CD4-positive, alpha-beta T cell treated with Interferon gamma for 1 hour (primary cell): ENCODE measurements at regions not wholly inside any gene's neighbourhood (a gene's known extent, or its start where the extent isn't known, plus 50 kb on each side); places are given as distances from the start of the nearest gene placed in this dataset.

Experiments
- DNase-seq: peaks from one replicate; pipeline ENCODE4 v3.0.0-alpha.2; 2020

DNA sequence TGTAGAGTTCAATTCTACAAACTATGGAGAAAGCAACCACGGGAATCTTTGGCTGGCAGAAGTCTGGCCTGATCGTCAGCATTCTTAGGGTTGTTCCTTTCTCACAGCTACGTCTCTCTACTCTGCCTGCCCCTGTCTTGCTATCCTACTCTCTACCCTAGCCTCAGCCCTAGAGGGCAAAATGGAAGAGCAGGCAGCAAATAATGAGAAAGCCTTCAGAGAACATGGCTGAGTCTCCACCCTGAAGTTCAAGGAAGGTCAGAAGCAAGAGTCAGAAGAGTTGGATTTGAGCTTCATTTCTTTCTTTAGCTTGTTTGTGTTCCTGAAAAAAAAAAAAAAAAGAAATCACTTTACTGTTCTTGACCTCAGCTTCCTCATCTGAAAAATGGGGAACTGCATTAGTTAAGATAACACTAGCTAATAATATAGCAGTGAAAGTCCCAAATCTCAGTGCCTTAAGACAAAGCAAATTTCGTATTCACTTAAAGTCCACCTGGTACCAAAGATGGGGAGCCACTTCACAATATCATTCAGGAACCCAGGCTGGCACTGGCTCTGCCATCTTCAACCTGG lies 50.2 kb upstream of the CCND2 start:
- DNase-seq, result no peak

DNA sequence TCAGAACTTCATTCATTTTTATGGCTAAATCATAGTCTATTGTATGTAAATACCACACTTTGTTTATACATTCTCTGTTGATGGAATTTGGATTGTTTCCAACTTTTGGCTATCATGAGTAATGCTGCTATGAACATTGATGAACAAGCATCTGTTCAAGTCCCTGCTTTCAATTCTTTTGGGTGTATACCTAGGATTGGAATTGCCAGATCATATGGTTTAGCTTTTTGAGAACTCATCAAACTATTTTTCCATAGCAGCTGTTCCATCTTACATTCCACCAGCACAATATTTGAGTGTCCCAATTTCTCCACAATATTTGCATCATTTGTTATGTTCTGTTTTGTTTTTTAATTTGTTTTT lies 52.3 kb upstream of the CCND2 start:
- no peak for DNase-seq

DNA sequence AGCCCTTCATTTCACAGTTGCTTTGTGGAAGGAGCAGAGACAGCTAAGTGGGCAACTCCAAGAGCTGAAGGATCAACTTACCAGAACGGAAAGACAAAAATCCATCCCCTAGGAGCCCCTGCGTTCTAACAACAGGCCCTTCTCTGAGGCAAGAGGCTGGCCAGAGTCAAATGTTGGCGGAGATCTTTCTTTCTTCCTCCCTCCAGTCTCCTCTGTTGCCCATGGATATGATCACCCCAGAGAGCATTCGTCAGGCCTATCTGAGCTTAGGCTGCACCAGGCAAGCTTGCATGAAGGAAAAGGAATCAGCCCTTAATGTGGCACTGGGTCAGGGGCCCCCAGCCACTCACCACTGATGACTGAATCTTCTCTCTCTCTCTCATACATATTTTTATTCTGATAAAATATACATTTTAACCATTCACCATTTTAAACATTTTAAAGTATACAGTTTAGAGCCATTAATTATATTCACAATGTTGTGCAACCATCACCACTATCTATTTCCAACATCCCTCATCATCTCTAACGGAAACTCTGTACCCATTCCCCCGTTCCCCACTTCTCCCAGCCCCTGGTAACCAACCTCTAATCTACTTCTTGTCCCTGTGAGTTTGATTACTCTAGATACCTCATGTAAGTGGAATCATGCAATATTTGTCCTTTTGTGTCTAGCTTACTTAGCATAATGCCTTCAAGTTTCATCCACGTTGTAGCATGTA lies 52.9 kb upstream of the CCND2 start:
- DNase-seq, result no peak

- DNase-seq, result no peak
Observed at GRCh38 chr12:4217091-4217490, 56.5 kb upstream of the CCND2 start.

DNA sequence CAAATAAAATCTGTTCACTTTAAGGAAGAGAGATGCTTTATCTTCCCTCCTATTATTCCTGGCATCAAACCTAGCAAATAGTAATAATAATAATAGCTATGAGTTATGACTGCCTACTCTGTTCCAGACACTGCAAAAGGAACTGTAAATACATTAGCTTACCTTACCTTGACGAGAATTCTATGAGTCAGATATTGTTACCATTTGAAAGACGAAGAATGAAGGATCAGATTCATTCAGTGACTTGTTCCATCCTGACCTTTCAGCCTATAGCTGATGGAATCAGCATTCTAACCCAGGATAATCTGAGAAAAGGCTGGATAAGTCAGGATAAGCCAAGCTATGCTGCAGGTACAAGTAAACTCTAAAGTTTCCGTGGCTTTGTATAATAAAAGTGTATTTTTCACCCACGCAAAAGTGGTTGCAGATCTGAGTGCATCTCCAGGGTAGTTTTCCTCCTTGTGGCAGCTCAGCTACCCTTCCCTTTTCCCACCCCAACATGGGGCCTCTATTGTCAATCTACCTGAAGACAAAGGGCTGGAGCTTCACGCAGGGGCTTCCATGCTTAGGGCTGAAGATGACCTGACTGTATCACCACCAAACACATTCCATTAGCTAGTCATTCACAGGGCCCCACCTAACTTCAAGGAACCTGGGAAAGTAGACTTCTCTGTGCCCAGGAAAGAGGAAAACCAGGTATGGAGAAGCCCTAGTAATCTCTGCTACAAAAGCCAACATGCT lies 57.2 kb upstream of the CCND2 start:
- DNase-seq, result no peak

- peak; percentile 79 for DNase-seq
Observed at GRCh38 chr12:4215229-4216186, 58.1 kb upstream of the CCND2 start.

DNA sequence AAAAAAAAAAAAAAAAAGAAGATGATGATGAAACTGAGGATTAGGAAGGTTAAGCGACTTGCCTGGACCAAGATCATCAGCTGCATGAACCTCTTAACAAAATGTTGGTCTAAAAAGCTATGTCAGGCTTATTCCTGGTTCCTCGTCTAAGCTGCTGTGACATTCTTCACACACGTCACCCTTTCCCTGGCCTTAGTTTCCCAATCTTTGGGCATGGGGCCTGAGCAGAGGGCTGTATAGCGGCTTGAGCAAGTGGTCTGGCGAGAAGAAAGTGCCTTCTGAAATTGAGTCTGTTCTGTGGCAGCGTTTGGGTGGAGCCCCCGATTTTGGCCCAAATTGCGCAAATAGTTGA lies 58.7 kb upstream of the CCND2 start:
- peak; percentile 2 for DNase-seq

DNA sequence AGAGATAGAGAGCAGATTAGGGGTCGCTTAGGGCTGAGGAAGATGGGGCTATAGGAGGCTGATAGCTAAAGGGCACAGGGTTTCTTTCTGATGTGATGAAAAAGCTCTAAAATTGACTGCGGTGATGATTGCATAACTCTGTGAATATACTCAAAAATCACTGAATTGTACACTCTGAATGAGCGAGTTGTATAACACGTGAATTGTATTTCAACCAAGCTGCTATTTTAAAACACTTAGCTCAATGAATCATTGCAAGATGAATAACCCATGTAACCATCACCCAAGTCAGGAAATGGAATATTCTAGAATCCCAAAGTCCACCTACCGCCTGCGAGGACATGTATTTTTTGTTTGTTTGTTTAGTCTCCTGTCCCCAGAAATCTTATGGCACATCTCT lies 60.1 kb upstream of the CCND2 start:
- no peak for DNase-seq

DNA sequence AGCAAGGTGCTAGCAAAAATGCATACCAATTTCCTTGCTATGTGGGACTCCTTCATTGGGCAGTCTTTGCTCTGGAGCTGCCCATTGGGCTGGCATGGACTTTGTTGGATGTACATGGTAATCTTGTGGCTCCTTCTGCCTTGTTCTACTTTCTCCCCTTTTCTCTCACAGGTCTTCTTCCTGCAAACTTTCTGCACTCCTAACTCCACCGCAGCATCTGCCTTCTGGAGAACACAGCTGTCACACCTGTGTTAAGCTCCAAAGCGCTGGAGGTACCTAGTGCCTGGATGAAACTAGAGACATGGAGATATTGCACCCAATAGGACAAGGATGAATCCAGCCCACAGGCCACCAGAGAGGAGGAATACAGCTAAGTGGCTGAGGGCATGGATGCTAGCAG lies 60.7 kb upstream of the CCND2 start:
- DNase-seq, result no peak

DNA sequence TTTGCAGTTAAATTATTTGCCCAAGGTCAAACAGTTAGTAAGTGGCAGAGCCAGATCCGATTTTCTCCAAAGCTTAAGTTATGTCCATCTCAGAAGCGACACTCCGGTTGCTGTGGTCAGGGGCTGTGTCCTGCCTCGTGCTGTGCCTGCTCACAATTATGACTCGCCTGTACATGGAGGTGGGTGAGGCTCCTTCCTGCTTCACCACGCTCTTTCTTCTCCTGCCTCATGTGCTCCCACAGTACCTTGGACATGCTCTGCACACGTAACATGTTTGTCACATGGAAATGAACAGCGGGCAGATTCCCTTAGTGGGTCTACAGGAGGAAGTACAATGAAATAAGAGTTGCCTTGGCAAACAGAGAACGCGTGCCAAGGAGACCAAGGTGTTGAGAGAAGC lies 62.2 kb upstream of the CCND2 start:
- DNase-seq, result no peak

- DNase-seq, result no peak
Observed at GRCh38 chr12:4210183-4210582, 63.4 kb upstream of the CCND2 start.

- DNase-seq, result no peak
Observed at GRCh38 chr12:4206470-4206869, 67.1 kb upstream of the CCND2 start.

- DNase-seq, result no peak
Observed at GRCh38 chr12:4203772-4204376, 69.7 kb upstream of the CCND2 start.

DNA sequence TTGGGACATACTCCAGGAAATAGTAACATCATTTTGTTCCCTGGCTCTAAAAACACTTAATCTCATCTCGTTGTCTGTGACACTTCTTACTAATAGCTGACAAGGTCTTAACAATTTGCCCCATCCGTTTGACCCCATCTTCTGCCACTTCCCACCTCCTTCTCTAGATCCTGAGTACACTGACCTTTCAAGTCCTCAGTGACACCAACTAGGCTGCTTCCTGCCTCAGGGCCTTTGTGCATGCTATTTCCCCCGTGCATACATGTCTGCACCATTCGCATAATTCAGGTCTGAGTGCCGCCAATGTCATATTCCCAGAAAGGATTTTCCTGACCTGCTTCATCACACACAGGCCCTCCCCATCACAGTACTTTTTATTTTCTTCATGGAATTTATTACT lies 70.6 kb upstream of the CCND2 start:
- no peak for DNase-seq

DNA sequence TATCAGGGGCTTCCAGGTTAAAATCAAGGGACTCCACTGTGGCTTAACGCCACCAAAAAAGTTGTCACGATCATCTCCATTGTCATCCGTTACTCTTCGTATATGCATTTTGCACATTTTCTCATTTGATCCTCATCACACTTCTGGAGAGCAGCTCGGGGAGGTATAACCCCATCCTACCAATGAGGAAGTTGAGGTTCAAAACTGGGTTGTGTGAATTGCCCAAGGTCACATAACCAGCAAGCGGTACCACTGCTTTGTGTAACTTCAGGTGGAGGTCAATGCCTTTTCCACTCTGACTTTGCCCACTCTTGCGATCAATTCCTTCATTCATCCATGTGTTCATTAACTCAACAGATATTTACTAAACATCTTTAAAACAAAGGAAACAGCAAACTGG lies 71.1 kb upstream of the CCND2 start:
- no peak for DNase-seq

DNA sequence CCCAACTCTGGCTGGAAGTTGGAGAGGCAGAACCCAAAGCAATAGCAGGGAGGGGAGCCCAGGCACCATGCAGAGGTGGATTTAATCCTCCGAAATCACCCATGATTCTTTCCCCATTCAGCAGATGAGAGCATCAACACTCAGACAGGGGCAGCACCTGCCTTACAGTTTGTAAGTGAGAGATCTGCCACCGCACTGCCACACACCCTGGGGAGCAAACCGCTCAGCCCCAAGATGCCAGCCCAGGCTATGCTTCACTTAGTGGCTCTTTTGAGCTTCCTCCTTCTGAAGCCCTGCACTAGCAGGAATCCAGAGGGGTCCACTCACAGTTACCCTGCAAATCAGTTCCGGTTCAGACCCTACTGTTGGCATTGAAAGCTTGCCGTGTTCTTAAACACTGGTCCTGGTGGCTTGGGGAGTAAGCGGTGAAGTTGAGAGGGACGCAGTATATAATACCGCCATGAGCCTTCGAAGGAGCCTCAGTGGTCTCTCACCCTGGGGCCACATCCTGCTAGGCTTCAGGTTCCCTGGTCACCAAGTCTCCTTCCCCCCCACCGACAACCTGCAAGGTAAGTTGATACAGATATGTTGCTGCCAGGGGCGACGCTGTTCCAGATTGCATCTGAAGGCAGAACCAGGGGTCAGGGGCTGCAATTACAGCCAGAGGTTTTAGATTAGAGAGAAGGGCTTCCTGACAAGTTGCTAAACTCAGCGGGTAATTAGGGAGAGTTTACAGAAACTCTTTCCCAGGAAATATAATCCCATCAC lies 72.0 kb upstream of the CCND2 start:
- peak; percentile 7 for DNase-seq

GRCh38 chr12:4197922-4198763 lies 75.4 kb upstream of the CCND2 start:
- no peak for DNase-seq

DNA sequence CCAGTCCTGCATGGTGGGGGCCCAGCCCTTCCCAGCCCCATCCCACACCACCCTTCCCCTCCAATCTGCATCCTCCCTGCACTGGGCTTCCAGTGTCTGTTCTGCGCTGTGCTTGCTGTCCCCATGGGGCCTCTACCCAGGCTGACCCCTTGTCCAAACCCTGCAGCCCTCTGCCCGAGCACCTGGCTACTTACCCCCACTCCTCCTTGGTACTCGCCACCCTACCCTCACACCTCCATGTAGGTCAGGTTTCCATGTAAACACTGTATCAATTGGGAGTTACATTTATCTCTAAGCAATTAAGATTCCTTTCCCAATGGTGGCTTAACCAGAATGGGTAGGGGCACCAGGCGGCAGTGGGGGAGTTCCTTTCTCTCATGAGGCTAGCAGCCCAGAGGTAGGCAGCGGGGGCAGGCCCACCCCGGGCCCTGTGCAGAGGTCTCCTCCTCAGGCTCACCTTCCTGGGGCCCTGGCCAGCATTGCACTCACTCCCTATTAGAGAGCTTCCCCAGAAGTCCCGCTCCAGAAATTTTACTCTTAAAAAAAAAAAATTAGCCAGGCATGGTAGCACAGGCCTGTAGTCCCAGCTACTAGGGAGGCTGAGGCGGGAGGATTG lies 76.6 kb upstream of the CCND2 start:
- no peak for DNase-seq

DNA sequence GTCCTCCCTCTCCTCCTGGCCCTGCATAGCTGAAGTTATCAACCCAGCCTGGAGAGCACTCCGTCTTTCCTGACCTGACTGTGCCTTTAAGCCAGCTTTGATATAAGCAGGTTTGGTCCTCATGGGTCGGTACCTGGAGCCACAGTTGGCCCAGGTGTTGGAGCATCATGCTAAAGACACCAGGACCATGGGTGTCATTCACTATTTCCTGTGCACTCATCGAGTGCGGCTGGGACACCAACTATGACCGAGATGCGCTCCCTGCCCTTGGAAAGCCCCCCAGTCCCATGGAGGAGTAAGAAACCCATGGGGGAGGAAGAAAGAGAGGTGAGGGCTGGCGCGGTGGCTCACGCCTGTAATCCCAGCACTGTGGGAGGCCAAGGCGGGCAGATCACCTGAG lies 78.9 kb upstream of the CCND2 start:
- no peak for DNase-seq

DNA sequence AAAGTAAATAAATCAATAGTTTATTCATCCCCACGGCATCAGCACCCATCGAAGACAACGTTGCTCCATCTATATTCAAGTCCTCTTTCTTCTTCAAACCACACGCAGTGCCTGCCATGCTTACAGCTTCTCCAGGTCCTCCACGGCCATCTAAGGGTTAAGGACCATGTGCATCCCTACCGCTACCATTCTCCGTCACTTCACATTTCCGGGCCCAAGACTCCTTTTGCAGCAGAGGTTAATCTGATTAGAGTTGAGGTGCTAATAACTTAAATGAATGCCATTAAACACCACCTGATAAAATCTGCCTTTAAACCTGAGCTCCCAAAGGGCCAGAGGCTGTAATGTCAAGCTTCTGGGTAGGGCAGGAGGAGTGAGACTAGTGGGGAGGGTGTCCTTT lies 79.7 kb upstream of the CCND2 start:
- no peak for DNase-seq

- no peak for DNase-seq
Observed at GRCh38 chr12:4191642-4192041, 81.9 kb upstream of the CCND2 start.
